Colonic mucosa (tissue), 4 donors: ENCODE measurements at regions not wholly inside any gene's neighbourhood (a gene's known extent, or its start where the extent isn't known, plus 50 kb on each side); places are given as distances from the start of the nearest gene placed in this dataset.
"Not testable (repeated sequence)": the region's sequence is repeated elsewhere in the genome, so short reads cannot be mapped to it uniquely, and the experiment has no call there.

Experiments used
- DNase-seq: peaks from one replicate; pipeline ENCODE4 v3.0.0-alpha.2; 2020
- H3K27ac ChIP-seq: fragments of 200-600 bp; one replicate; pipeline ENCODE4 v1.8.0; 2021
- H3K27me3 ChIP-seq: fragments of 200-600 bp; one replicate; pipeline ENCODE4 v1.8.0; 2021
- H3K36me3 ChIP-seq: fragments of 200-600 bp; one replicate; pipeline ENCODE4 v1.8.0; 2021
- H3K4me1 ChIP-seq: fragments of 200-600 bp; one replicate; pipeline ENCODE4 v1.8.0; 2021; ENCODE audit warnings: mild to moderate bottlenecking
- H3K4me3 ChIP-seq: fragments of 200-600 bp; one replicate; pipeline ENCODE4 v1.8.0; 2021
- H3K9ac ChIP-seq, 2 donors: one replicate each; pipeline ENCODE4 v1.7.0; 2013; ENCODE audit warnings: control low read depth in 2 of 2, low read depth in 2 of 2, low read length in 2 of 2
- H3K9me3 ChIP-seq: fragments of 200-600 bp; one replicate; pipeline ENCODE4 v1.8.0; 2021
- intact Hi-C: fragments of 100-400 bp; cut with DNase I; formaldehyde crosslinking; loops from one replicate; pipeline ENCODE4 v1.14.1; 2022
- TF ChIP-seq, protein P1 (sequence below): fragments of 200-600 bp; IDR thresholded peaks from one replicate; pipeline ENCODE4 v1.8.0; 2022; ENCODE audit warnings: antibody characterized with exemption, mild to moderate bottlenecking
- donor health status: healthy.
- donor health status: DM: no; HTN: no; CAD: no.
- donor health status: DM: no; HTN: no; CAD: no.

DNA sequence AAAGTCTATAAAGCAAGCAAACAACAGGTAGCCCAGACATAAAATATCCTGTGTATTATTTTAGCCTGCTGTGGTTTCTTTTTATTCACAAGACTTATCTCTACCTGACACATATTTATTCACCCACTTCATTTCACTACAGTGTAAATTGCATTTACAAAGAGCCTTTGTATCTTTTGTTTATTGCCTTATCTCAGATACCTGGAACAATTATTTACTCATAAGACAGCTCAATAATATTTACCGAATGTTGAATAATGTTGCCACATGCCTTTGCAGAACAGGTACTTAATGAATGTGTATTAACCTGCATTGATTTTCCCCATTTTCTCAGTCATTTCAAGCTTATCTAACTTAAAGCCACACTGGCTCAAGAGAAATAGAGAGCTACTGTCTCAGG is 603.6 kb downstream of the FBXO15 start:
- Histone ChIP-seq H3K4me1 (no peaks in the 10 kb centered on the region), H3K27ac (no peak overlapping the region), H3K9me3 (no peaks in the 10 kb centered on the region), H3K36me3 (no peaks in the 10 kb centered on the region), H3K27me3 (no peaks in the 10 kb centered on the region), H3K9ac (no peak overlapping the region), H3K4me3 (no peak overlapping the region)
- no peak for DNase-seq
- intact Hi-C loops: no loop called here
- TF ChIP-seq, protein P1, sequence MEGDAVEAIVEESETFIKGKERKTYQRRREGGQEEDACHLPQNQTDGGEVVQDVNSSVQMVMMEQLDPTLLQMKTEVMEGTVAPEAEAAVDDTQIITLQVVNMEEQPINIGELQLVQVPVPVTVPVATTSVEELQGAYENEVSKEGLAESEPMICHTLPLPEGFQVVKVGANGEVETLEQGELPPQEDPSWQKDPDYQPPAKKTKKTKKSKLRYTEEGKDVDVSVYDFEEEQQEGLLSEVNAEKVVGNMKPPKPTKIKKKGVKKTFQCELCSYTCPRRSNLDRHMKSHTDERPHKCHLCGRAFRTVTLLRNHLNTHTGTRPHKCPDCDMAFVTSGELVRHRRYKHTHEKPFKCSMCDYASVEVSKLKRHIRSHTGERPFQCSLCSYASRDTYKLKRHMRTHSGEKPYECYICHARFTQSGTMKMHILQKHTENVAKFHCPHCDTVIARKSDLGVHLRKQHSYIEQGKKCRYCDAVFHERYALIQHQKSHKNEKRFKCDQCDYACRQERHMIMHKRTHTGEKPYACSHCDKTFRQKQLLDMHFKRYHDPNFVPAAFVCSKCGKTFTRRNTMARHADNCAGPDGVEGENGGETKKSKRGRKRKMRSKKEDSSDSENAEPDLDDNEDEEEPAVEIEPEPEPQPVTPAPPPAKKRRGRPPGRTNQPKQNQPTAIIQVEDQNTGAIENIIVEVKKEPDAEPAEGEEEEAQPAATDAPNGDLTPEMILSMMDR: no peak

DNA sequence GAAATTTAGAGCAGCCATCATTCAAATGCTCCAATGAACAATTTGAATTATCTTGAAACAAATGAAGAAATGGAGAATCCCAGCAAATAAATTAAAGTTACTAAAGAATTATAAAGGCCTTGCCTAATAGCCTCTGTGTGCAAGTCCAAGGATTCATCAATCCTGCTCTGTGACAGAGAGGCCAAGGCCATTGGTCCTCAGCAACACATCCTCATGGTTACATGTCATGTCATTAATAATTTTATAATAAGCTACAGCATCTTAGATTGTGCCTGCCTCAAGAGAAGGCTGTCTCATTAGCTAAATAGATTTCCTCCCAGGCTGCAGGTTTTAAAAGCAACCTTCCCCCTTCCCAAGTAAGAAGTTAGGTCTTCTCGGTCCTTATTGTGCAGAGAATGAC is 611.6 kb downstream of the FBXO15 start:
- TF ChIP-seq, protein P1: no peak
- DNase-seq: no peak
- H3K27ac ChIP-seq: no peak overlapping the region
- H3K27me3 ChIP-seq: no peaks in the 10 kb centered on the region
- H3K9ac ChIP-seq: no peak overlapping the region
- no peaks in the 10 kb centered on the region for H3K4me1 ChIP-seq
- intact Hi-C loops: no loop called here
- no peaks in the 10 kb centered on the region for H3K36me3 ChIP-seq
- no peaks in the 10 kb centered on the region for H3K9me3 ChIP-seq
- H3K4me3 ChIP-seq: no peak overlapping the region

DNA sequence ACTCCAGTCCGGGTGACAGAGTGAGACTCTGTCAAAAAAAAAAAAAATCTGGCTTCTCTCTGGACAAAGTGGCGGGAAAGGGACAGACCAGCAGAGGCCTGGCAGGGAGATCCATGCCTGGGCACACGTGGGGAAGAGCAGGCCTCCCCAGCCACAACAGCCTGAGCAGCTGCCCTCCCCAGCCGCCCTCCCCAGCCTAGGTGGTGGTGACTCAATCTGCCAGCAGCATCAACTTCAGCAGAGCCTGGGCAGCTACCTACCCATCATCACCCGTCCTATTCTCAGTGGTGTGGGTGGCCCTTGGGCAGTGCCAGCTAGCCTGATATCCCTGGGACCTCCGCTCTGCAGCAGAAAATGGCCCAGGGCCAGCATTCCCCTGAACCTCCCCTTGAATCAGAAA is 612.4 kb downstream of the FBXO15 start:
- Histone ChIP-seq H3K4me3 (no peak overlapping the region), H3K4me1 (no peaks in the 10 kb centered on the region), H3K27me3 (no peaks in the 10 kb centered on the region), H3K36me3 (no peaks in the 10 kb centered on the region), H3K9me3 (no peaks in the 10 kb centered on the region), H3K27ac (no peak overlapping the region), H3K9ac (no peak overlapping the region)
- TF ChIP-seq, protein P1: no peak
- DNase-seq: no peak
- intact Hi-C loops: no loop called here

DNA sequence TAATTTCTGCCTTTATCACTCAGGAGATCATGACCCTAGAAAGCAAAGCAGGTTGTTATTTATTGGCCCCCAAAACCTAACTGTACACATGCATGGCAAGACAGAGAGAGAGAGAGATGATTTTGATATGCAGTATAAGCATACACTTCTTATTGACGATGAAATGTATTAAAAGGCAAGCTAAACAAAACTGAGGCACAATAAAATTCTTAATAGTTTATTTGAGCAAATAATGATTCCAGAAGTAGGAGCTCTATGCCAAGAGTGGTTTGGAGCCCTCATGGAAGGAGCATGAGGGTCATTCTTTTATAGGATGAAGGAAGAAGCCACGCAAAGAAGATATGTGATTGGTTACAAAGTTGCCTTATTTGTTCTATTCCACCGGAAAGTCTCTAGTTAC is 616.0 kb downstream of the FBXO15 start:
- Histone ChIP-seq H3K9me3 (no peaks in the 10 kb centered on the region), H3K9ac (no peak overlapping the region), H3K27me3 (no peaks in the 10 kb centered on the region), H3K27ac (no peak overlapping the region), H3K36me3 (no peaks in the 10 kb centered on the region), H3K4me1 (peaks cover 3% of the 10 kb centered on the region), H3K4me3 (no peak overlapping the region)
- TF ChIP-seq, protein P1: no peak
- no peak for DNase-seq
- intact Hi-C loops: no loop called here

DNA sequence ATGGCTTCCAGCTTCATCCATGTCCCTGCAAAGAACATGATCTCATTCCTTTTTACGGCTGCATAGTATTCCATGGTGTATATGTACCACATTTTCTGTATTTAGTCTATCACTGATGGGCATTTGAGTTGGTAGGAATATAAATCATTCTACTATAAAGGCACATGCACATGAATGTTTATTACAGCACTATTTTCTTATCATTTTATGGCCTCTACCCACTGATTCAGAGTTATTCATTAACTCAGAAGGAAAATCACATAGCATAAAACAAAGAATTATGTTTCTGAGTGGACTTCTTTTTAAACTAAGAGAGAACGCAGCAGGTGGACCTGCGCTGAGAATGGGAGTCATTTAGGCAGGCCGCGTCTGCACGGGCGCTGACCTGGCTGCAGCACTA is 619.6 kb downstream of the FBXO15 start:
- Histone ChIP-seq H3K27me3 (no peaks in the 10 kb centered on the region), H3K4me3 (no peak overlapping the region), H3K4me1 (peaks cover 3% of the 10 kb centered on the region), H3K9ac (peak overlapping the region in 1 of 2 donors; percentile 2), H3K27ac (no peak overlapping the region), H3K9me3 (no peaks in the 10 kb centered on the region), H3K36me3 (no peaks in the 10 kb centered on the region)
- no peak for DNase-seq
- TF ChIP-seq, protein P1: no peak
- intact Hi-C loops: no loop called here

DNA sequence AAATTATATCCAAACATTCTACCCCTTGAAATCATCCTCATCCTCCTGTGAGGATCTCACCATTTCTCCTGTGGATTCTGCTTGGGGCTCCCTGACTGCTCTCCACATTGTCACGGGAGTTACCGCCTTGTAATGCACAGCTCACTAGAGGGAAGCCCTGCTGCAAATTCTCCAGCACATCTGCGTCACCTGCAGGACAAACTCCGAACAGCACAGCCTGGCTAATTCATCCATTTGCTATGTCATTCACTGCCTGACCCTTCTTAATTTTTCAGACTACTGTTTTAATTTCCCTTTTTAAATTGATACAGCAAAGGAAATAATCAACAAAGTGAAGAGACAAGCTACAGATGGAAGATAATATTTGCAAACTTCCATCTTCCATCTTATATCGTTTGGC is 627.4 kb downstream of the FBXO15 start:
- Histone ChIP-seq H3K36me3 (no peaks in the 10 kb centered on the region), H3K27me3 (no peaks in the 10 kb centered on the region), H3K27ac (no peak overlapping the region), H3K9ac (no peak overlapping the region), H3K4me1 (no peaks in the 10 kb centered on the region), H3K4me3 (no peak overlapping the region), H3K9me3 (no peaks in the 10 kb centered on the region)
- intact Hi-C loops: no loop called here
- TF ChIP-seq, protein P1: no peak
- no peak for DNase-seq

DNA sequence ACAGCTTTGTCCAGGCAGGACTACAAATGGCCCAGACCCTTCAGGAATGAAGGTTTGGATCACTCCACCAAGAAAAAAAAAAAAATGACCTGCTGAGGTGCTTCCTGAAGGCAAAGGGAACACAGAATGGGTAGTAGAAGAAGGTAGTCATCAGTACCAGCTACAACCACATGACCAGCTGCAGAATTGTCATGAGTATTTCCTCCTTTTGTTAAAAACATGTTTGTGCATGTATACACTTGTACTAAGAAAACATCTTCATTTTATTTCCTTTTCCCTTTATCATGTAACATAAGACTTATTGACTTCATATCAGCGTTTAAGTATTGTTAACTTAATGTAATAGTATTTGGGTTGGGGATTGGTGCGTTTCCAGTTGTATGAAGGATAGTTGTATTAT is 631.6 kb downstream of the FBXO15 start:
- H3K4me3 ChIP-seq, intact Hi-C loops, H3K27ac ChIP-seq, H3K4me1 ChIP-seq, H3K36me3 ChIP-seq, H3K9ac ChIP-seq, H3K27me3 ChIP-seq, DNase-seq, H3K9me3 ChIP-seq: not testable (repeated sequence)
